ENCODE measurements at regions not wholly inside any gene's neighbourhood (a gene's known extent, or its start where the extent isn't known, plus 50 kb on each side); places are given as distances from the start of the nearest gene placed in this dataset.

DNA sequence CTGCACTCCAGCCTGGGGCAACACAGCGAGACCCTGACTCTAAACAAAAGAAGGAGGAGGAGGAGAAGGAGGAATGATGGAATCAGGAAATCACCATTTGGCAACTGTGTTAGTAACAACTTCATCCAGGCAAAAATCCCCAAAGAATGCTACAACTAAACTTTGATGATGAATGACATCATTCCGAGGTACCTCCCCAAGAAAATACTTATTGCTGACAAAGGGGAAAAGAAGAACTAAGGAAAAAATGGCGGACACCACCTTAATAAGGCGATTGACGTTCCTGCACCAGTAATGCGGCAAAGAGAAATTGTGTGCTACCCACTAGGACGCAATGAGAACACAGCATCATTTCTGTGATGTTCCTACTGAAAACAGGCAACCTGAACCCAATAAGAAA lies 78.2 kb upstream of the SLC6A11 start:
- TF ChIP-seq CTCF (IDR thresholded peaks at IDR 0.05; ENCODE audit: insufficient read depth, low read length, severe bottlenecking): no peak
- no peak for DNase-seq (ENCODE audit: low read depth)
- Histone ChIP-seq H3K36me3 (ENCODE audit: control insufficient read depth, insufficient read depth, low read length) (no peaks in the 10 kb centered on the region), H3K4me3 (ENCODE audit: low read depth, low read length) (no peak overlapping the region), H3K27me3 (ENCODE audit: control insufficient read depth, insufficient read depth, low read length) (peaks cover 4% of the 10 kb centered on the region)
- FAIRE-seq: no peak

DNA sequence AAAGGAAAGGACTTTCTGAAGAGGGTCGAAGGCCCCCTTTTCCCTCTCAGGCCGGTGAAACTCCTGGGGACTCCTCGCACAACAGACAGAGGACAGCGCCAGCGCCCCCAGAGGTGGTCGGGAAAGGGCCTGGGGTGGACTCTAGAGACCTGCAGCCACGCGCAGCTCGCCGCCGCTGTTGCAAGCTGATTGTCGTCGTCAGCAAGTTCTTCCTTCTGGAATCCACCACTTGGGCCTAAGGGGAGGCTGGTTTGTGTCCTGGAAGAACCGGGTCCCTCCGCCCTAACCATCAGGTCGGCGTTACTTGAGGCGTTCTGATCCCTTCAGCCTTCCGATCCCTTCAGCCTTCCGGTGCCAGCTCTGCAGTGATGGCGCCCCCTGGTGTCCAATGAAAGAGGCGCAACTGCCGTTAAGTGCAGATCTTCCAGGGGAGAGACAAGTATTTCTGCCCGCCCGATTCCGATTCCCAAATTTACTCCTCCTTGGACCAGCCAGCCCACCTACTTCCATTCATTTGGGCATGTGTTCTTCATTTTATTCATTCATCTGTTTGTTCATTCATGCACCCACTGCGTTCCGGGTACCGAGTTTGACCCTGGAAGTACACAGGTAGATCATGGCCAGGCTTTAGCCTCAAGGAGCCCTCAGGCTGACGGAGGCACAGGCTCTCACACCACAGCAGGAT lies 77.2 kb upstream of the SLC6A11 start:
- H3K4me3 ChIP-seq (ENCODE audit: low read depth, low read length): no peak overlapping the region
- FAIRE-seq (no peak), DNase-seq (ENCODE audit: low read depth) (peak; percentile 54)
- H3K27me3 ChIP-seq (ENCODE audit: control insufficient read depth, insufficient read depth, low read length): peaks cover 4% of the 10 kb centered on the region
- H3K36me3 ChIP-seq (ENCODE audit: control insufficient read depth, insufficient read depth, low read length): no peaks in the 10 kb centered on the region
- peak; percentile 86 for TF ChIP-seq CTCF (IDR thresholded peaks at IDR 0.05; ENCODE audit: insufficient read depth, low read length, severe bottlenecking)

DNA sequence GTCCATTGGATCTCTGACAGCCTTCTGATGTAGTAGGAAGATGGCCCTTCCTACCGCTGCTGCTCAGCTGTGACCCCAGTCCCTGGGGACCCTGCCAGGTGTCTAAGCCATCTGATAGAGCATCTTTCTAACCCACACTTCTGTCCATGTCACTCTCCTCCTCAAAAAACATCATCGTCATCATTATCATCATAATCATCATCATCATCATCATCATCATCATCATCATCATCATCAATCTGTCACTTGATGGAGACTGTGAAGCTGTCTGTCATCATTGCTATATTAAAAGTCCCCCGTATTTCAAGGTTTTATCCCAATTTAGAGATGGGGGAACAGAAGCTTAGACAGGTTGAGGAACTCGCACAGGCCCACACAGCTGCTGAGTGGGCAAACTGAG lies 75.1 kb upstream of the SLC6A11 start:
- FAIRE-seq (no peak), DNase-seq (ENCODE audit: low read depth) (no peak)
- no peaks in the 10 kb centered on the region for H3K36me3 ChIP-seq (ENCODE audit: control insufficient read depth, insufficient read depth, low read length)
- H3K27me3 ChIP-seq (ENCODE audit: control insufficient read depth, insufficient read depth, low read length): peaks cover 4% of the 10 kb centered on the region
- H3K4me3 ChIP-seq (ENCODE audit: low read depth, low read length): no peak overlapping the region
- no peak for TF ChIP-seq CTCF (IDR thresholded peaks at IDR 0.05; ENCODE audit: insufficient read depth, low read length, severe bottlenecking)

DNA sequence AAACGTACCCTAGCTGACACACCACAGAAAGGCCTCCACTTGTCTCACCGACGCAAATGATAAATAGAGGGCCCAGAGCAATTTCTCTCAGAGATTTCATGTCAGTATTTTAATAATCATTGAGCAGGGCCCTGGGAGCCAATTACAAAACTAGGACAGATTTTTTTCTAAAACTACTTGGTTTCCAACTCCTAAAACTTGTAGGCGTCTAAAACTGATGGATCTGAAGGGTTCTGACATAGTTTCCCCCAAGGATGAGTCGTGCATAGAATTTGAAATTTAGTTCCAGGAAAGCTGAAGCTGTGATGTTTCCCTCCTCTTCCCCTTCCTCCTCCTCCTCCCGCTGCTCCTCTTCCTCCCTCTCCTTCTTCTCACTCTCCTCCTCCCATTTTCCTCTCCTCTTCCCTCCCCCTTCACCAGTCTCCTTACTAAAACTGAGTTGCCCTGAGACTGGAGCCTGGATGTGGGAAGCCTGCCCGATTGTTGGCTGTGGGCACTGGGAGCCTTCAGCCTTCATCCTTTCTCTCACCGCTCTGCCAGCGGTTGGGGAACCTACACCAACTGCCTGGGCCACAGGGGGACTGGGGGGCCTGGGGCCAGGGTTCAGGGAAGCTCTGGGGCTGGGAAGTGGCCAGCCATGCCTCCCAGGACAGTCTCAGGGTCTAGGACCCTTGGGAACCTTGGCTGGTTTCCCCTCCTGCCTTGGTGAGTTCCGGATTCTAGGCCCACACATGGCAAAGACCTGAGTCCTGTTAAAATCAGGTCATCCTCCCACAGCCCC lies 73.9 kb upstream of the SLC6A11 start:
- no peak overlapping the region for H3K4me3 ChIP-seq (ENCODE audit: low read depth, low read length)
- FAIRE-seq (no peak), DNase-seq (ENCODE audit: low read depth) (no peak)
- peaks cover 5% of the 10 kb centered on the region for H3K27me3 ChIP-seq (ENCODE audit: control insufficient read depth, insufficient read depth, low read length)
- no peak for TF ChIP-seq CTCF (IDR thresholded peaks at IDR 0.05; ENCODE audit: insufficient read depth, low read length, severe bottlenecking)
- no peaks in the 10 kb centered on the region for H3K36me3 ChIP-seq (ENCODE audit: control insufficient read depth, insufficient read depth, low read length)

GRCh38 chr3:10743366-10744097 lies 72.5 kb upstream of the SLC6A11 start:
- TF ChIP-seq CTCF (IDR thresholded peaks at IDR 0.05; ENCODE audit: insufficient read depth, low read length, severe bottlenecking): no peak

More at GRCh38 chr3:10743366-10744097, 72.5 kb upstream of the SLC6A11 start:
- Histone ChIP-seq H3K36me3 (ENCODE audit: control insufficient read depth, insufficient read depth, low read length) (no peaks in the 10 kb centered on the region), H3K4me3 (ENCODE audit: low read depth, low read length) (no peak overlapping the region), H3K27me3 (ENCODE audit: control insufficient read depth, insufficient read depth, low read length) (peaks cover 5% of the 10 kb centered on the region)
- FAIRE-seq: no peak
- DNase-seq (ENCODE audit: low read depth): no peak

All from bronchial epithelial cell (primary cell).